GM19468 (cell line): ENCODE measurements at regions not wholly inside any gene's neighbourhood (a gene's known extent, or its start where the extent isn't known, plus 50 kb on each side); places are given as distances from the start of the nearest gene placed in this dataset.

ENCODE experiments used
- ATAC-seq: cut with Tn5 transposase; IDR thresholded peaks from one replicate; pipeline ENCODE4 v1.9.1; 2021; ENCODE audit warnings: mild to moderate bottlenecking, moderate library complexity, moderate number of reproducible peaks; ENCODE audit not compliant: unreplicated experiment; ENCODE audit errors: extremely low read depth

- ATAC-seq = no peak
Observed at GRCh38 chr6:87912102-87912501, 135.5 kb upstream of the SPACA1 start.

- no peak for ATAC-seq
Observed at GRCh38 chr6:87909849-87910248, 137.8 kb upstream of the SPACA1 start.

- no peak for ATAC-seq
Observed at GRCh38 chr6:87908978-87909811, 138.4 kb upstream of the SPACA1 start.

GRCh38 chr6:87907521-87907920 is 140.1 kb upstream of the SPACA1 start:
- peak; percentile 42 for ATAC-seq

GRCh38 chr6:87905101-87905641 is 142.5 kb upstream of the SPACA1 start:
- peak; percentile 93 for ATAC-seq

- ATAC-seq = no peak
Observed at GRCh38 chr6:87904011-87904410, 143.6 kb upstream of the SPACA1 start.

GRCh38 chr6:87903323-87903722 is 144.3 kb upstream of the SPACA1 start:
- ATAC-seq = no peak

GRCh38 chr6:87902383-87902782 is 145.3 kb upstream of the SPACA1 start:
- ATAC-seq = no peak

- ATAC-seq = no peak
Observed at GRCh38 chr6:87901613-87902012, 146.0 kb upstream of the SPACA1 start.

- no peak for ATAC-seq
Observed at GRCh38 chr6:87900160-87900698, 147.4 kb upstream of the SPACA1 start.

GRCh38 chr6:87899499-87900147 is 148.0 kb upstream of the SPACA1 start:
- no peak for ATAC-seq

GRCh38 chr6:87897663-87898062 is 150.0 kb upstream of the SPACA1 start:
- no peak for ATAC-seq

GRCh38 chr6:87897013-87897412 is 150.6 kb upstream of the SPACA1 start:
- ATAC-seq = no peak

- ATAC-seq = no peak
Observed at GRCh38 chr6:87887266-87887665, 160.4 kb upstream of the SPACA1 start.

- ATAC-seq = no peak
Observed at GRCh38 chr6:87884203-87884602, 163.4 kb upstream of the SPACA1 start.

- no peak for ATAC-seq
Observed at GRCh38 chr6:87881342-87881895, 166.2 kb upstream of the SPACA1 start.

GRCh38 chr6:87879132-87879861 is 168.3 kb upstream of the SPACA1 start:
- peak; percentile 63 for ATAC-seq

- ATAC-seq = no peak
Observed at GRCh38 chr6:87875781-87876180, 171.9 kb upstream of the SPACA1 start.

GRCh38 chr6:87873556-87873955 is 171.5 kb upstream of the AKIRIN2 start:
- no peak for ATAC-seq

- no peak for ATAC-seq
Observed at GRCh38 chr6:87870556-87870955, 168.5 kb upstream of the AKIRIN2 start.
